HAP-1 (cell line): ENCODE measurements at regions not wholly inside any gene's neighbourhood (a gene's known extent, or its start where the extent isn't known, plus 50 kb on each side); places are given as distances from the start of the nearest gene placed in this dataset.
"Not testable (repeated sequence)": the region's sequence is repeated elsewhere in the genome, so short reads cannot be mapped to it uniquely, and the experiment has no call there.

Experiments
- DNase-seq, 2 experiments: peaks; one replicate each; pipeline ENCODE4 v3.0.0-alpha.2; 2016 to 2020; ENCODE audit warnings: low spot score in 2 of 2
- H3K27me3 ChIP-seq: fragments of 250-450 bp; sonication (Bioruptor Pico); 2 replicates; pipeline ENCODE4 v1.5.1; 2020; ENCODE audit warnings: low read depth, mild to moderate bottlenecking, moderate library complexity
- H3K36me3 ChIP-seq: fragments of 250-450 bp; sonication (Bioruptor Pico); replicated peaks from 2 replicates; pipeline ENCODE4 v1.5.1; 2020; ENCODE audit warnings: mild to moderate bottlenecking
- H3K4me1 ChIP-seq: fragments of 250-450 bp; sonication (Bioruptor Pico); 2 replicates; pipeline ENCODE4 v1.5.1; 2020; ENCODE audit warnings: mild to moderate bottlenecking
- H3K4me3 ChIP-seq: fragments of 250-450 bp; sonication (Bioruptor Pico); 2 replicates; pipeline ENCODE4 v1.5.1; 2020; ENCODE audit warnings: mild to moderate bottlenecking, moderate library complexity
- H3K9me3 ChIP-seq: fragments of 250-450 bp; sonication (Bioruptor Pico); 2 replicates; pipeline ENCODE4 v1.5.1; 2020; ENCODE audit warnings: mild to moderate bottlenecking, moderate library complexity
- in situ Hi-C: fragments of 300-500 bp; cut with MboI; formaldehyde crosslinking; loops from 3 replicates; pipeline ENCODE4 v1.14.3; 2020; ENCODE audit warnings: low sequenced_read_pairs, inconsistent platforms, mixed read lengths

- H3K36me3 ChIP-seq, H3K4me1 ChIP-seq, H3K4me3 ChIP-seq, in situ Hi-C loops, H3K9me3 ChIP-seq, DNase-seq, H3K27me3 ChIP-seq: not testable (repeated sequence)
Measured at GRCh38 chr5:106978582-106979165, 692.1 kb downstream of the EFNA5 start.

GRCh38 chr5:106976363-106976762, 694.4 kb downstream of the EFNA5 start:
- Histone ChIP-seq H3K4me3 (no peak overlapping the region), H3K27me3 (no peaks in the 10 kb centered on the region)

GRCh38 chr5:106974272-106974671, 696.5 kb downstream of the EFNA5 start:
- Histone ChIP-seq H3K4me1 (peaks cover 8% of the 10 kb centered on the region; the same call in 1 of the 2 replicates), H3K36me3 (no peaks in the 10 kb centered on the region), H3K27me3 (no peaks in the 10 kb centered on the region), H3K4me3 (no peak overlapping the region), H3K9me3 (no peaks in the 10 kb centered on the region)
- DNase-seq: no peak
- in situ Hi-C loops: no loop called here

More at GRCh38 chr5:106976363-106976762, 694.4 kb downstream of the EFNA5 start:
- no peak for DNase-seq
- H3K36me3 ChIP-seq: no peaks in the 10 kb centered on the region
- no peaks in the 10 kb centered on the region for H3K9me3 ChIP-seq
- H3K4me1 ChIP-seq: peaks cover 8% of the 10 kb centered on the region; the same call in 1 of the 2 replicates
- in situ Hi-C loops: no loop called here

GRCh38 chr5:106966686-106967315, 703.9 kb downstream of the EFNA5 start:
- no peak overlapping the region for H3K4me3 ChIP-seq
- no peaks in the 10 kb centered on the region for H3K36me3 ChIP-seq
- no peaks in the 10 kb centered on the region for H3K4me1 ChIP-seq
- H3K27me3 ChIP-seq: no peaks in the 10 kb centered on the region
- in situ Hi-C loops: no loop called here
- H3K9me3 ChIP-seq: no peaks in the 10 kb centered on the region
- no peak for DNase-seq

GRCh38 chr5:106964132-106964531, 706.6 kb downstream of the EFNA5 start:
- no peak for DNase-seq
- Histone ChIP-seq H3K36me3 (no peaks in the 10 kb centered on the region), H3K27me3 (no peaks in the 10 kb centered on the region), H3K4me1 (peaks cover 6% of the 10 kb centered on the region), H3K4me3 (no peak overlapping the region), H3K9me3 (no peaks in the 10 kb centered on the region)
- in situ Hi-C loops: no loop called here

- H3K27me3 ChIP-seq: no peaks in the 10 kb centered on the region
- in situ Hi-C loops: no loop called here
- H3K9me3 ChIP-seq: no peaks in the 10 kb centered on the region
- DNase-seq: no peak
- peaks cover 6% of the 10 kb centered on the region for H3K4me1 ChIP-seq
- no peak overlapping the region for H3K4me3 ChIP-seq
- H3K36me3 ChIP-seq: no peaks in the 10 kb centered on the region
Measured at GRCh38 chr5:106963630-106964029, 707.1 kb downstream of the EFNA5 start.

- Histone ChIP-seq H3K36me3 (no peaks in the 10 kb centered on the region), H3K27me3 (no peaks in the 10 kb centered on the region), H3K4me3 (no peak overlapping the region), H3K9me3 (no peaks in the 10 kb centered on the region), H3K4me1 (peaks cover 6% of the 10 kb centered on the region)
- no peak for DNase-seq
- in situ Hi-C loops: no loop called here
Measured at GRCh38 chr5:106962464-106963230, 708.1 kb downstream of the EFNA5 start.

GRCh38 chr5:106959387-106959786, 711.4 kb downstream of the EFNA5 start:
- in situ Hi-C loops: no loop called here

GRCh38 chr5:106957336-106957735, 713.4 kb downstream of the EFNA5 start:
- Histone ChIP-seq H3K9me3 (no peaks in the 10 kb centered on the region), H3K36me3 (no peaks in the 10 kb centered on the region), H3K4me1 (peaks cover 6% of the 10 kb centered on the region), H3K27me3 (no peaks in the 10 kb centered on the region), H3K4me3 (no peak overlapping the region)
- no peak for DNase-seq
- in situ Hi-C loops: no loop called here

More at GRCh38 chr5:106959387-106959786, 711.4 kb downstream of the EFNA5 start:
- Histone ChIP-seq H3K9me3 (no peaks in the 10 kb centered on the region), H3K4me3 (no peak overlapping the region), H3K4me1 (peaks cover 6% of the 10 kb centered on the region), H3K36me3 (no peaks in the 10 kb centered on the region), H3K27me3 (no peaks in the 10 kb centered on the region)
- no peak for DNase-seq

- H3K36me3 ChIP-seq: no peaks in the 10 kb centered on the region
- peaks cover 6% of the 10 kb centered on the region for H3K4me1 ChIP-seq
- DNase-seq: no peak
- in situ Hi-C loops: no loop called here
- H3K9me3 ChIP-seq: no peaks in the 10 kb centered on the region
- H3K27me3 ChIP-seq: no peaks in the 10 kb centered on the region
- no peak overlapping the region for H3K4me3 ChIP-seq
Measured at GRCh38 chr5:106956886-106957285, 713.9 kb downstream of the EFNA5 start.

GRCh38 chr5:106956187-106956586, 714.5 kb downstream of the EFNA5 start:
- peaks cover 6% of the 10 kb centered on the region for H3K4me1 ChIP-seq
- in situ Hi-C loops: no loop called here
- no peak for DNase-seq

GRCh38 chr5:106940986-106941385, 729.8 kb downstream of the EFNA5 start:
- no peak overlapping the region for H3K4me3 ChIP-seq
- in situ Hi-C loops: no loop called here
- no peaks in the 10 kb centered on the region for H3K27me3 ChIP-seq
- H3K4me1 ChIP-seq: peaks cover 4% of the 10 kb centered on the region; the same call in 1 of the 2 replicates
- no peaks in the 10 kb centered on the region for H3K9me3 ChIP-seq
- no peak for DNase-seq
- no peaks in the 10 kb centered on the region for H3K36me3 ChIP-seq

More at GRCh38 chr5:106956187-106956586, 714.5 kb downstream of the EFNA5 start:
- Histone ChIP-seq H3K36me3 (no peaks in the 10 kb centered on the region), H3K4me3 (no peak overlapping the region), H3K9me3 (no peaks in the 10 kb centered on the region), H3K27me3 (no peaks in the 10 kb centered on the region)

- H3K36me3 ChIP-seq: no peaks in the 10 kb centered on the region
- no peak for DNase-seq
- no peak overlapping the region for H3K4me3 ChIP-seq
- H3K4me1 ChIP-seq: peaks cover 4% of the 10 kb centered on the region; the same call in 1 of the 2 replicates
- H3K27me3 ChIP-seq: no peaks in the 10 kb centered on the region
- in situ Hi-C loops: no loop called here
- H3K9me3 ChIP-seq: no peaks in the 10 kb centered on the region
Measured at GRCh38 chr5:106940301-106940846, 730.4 kb downstream of the EFNA5 start.

- H3K4me3 ChIP-seq: no peak overlapping the region
- no peaks in the 10 kb centered on the region for H3K27me3 ChIP-seq
- DNase-seq: no peak
- no peaks in the 10 kb centered on the region for H3K36me3 ChIP-seq
- no peaks in the 10 kb centered on the region for H3K9me3 ChIP-seq
- in situ Hi-C loops: no loop called here
- no peaks in the 10 kb centered on the region for H3K4me1 ChIP-seq
Measured at GRCh38 chr5:106923409-106923808, 747.3 kb downstream of the EFNA5 start.
